GM20431 (cell line): ENCODE measurements at regions not wholly inside any gene's neighbourhood (a gene's known extent, or its start where the extent isn't known, plus 50 kb on each side); places are given as distances from the start of the nearest gene placed in this dataset.

Source experiments
- in situ Hi-C: fragments of 300-500 bp; cut with MseI, MboI; formaldehyde crosslinking; loops from one replicate; pipeline ENCODE4 v1.15.0; 2020; ENCODE audit warnings: low sequenced_read_pairs; ENCODE audit not compliant: unreplicated experiment

GRCh38 chr6:137651591-137652335 is 157.6 kb upstream of the OLIG3 start:
- in situ Hi-C loops = no loop called here

- in situ Hi-C loops = no loop called here
Observed at GRCh38 chr6:137652961-137653705, 158.9 kb upstream of the OLIG3 start.

GRCh38 chr6:137653706-137654059 is 159.5 kb upstream of the OLIG3 start:
- in situ Hi-C loops = no loop called here

- in situ Hi-C loops = no loop called here
Observed at GRCh38 chr6:137654365-137654981, 160.3 kb upstream of the OLIG3 start.

GRCh38 chr6:137655291-137655690 is 161.1 kb upstream of the OLIG3 start:
- in situ Hi-C loops = no loop called here

DNA sequence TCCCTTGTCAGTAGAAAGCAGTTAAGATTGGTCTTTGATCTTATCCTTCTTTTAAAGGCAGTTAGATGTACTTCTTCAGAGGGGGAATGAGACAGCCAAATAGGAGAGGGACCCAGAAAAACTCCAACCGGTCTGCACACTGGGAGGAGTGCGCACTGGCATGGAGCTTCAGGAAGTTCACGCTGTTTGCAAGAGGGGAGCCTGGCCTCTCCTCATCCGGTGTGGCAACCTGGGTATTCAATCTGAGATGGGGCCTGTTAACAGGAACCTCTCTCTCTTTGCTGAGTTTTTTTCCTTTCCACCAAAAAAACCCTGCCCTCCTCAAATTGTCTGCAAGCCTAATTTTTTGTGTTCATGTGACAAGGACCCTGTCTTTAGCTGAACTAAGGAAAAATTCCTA is 162.5 kb upstream of the OLIG3 start:
- in situ Hi-C loops = no loop called here

- in situ Hi-C loops = no loop called here
Observed at GRCh38 chr6:137657351-137657911, 163.2 kb upstream of the OLIG3 start.

- in situ Hi-C loops = no loop called here
Observed at GRCh38 chr6:137658287-137658686, 164.1 kb upstream of the OLIG3 start.

DNA sequence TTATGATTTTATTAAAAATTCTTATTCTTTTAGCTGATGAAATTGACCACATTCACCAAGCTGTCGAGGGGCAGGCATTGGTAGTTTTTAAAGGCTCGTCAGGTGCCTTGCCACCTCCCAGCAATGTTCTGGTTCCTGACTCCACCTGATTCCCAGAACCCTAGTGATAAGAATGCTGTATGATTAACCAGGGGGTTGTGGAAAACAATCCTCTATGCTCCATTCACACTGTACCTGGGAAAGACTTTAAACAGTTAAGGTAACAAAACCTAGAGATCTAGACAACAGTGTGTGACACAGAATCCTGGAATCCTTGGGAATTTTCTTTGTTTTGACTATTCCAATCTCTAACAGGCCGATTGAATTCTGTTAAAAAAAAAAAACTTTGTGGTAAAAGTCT is 165.7 kb upstream of the OLIG3 start:
- in situ Hi-C loops = no loop called here

DNA sequence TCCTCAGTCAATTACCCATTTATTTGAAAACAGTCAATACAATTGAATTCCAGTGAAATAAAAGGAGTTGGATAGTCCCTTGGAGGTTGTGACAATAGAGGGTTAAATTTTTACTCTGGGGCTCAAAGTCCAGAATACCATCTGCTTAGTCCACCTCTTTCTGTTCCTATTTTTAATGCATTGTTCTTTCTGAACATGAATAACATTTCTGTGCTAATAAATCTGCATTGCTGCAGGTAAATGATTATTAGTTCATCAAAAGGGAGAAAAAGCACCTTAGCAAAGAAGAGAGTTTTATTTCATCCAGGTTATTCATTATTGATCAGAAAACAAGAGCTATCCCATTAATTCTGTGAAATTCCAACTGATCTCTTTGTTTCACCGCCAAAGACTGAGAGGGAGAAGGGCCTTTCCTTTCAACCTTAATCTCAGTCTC is 166.1 kb upstream of the OLIG3 start:
- in situ Hi-C loops = no loop called here

GRCh38 chr6:137661601-137662000 is 167.4 kb upstream of the OLIG3 start:
- in situ Hi-C loops = no loop called here

- in situ Hi-C loops = no loop called here
Observed at GRCh38 chr6:137664183-137664582, 170.0 kb upstream of the OLIG3 start.

DNA sequence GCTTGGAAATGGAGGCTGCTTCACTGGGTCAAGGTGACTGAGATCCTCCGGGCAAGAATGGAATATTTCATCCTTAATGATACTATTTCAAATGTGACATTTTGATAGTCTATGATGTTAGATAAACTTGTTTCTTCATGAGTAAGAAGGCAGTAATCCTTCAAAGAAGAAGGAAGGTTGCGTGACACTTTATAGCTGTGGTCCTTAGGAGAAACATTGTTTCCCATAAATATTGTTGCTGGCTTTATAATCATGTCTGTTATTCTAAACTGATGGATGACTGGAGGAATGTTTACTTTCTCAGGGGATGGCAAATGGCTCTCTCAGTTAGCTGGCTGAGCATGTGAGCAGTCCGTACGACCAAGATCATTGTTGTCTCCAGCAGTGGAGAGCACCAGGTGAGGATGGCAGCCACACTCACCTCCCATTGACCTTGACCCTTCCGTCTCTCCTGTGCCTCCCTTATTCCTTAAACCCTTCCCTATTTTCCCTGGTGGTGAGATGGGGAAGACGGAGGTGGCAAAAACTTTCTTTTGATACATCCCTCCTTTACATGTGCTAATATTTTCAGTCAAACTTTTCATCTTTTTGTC is 171.2 kb upstream of the OLIG3 start:
- in situ Hi-C loops = no loop called here

DNA sequence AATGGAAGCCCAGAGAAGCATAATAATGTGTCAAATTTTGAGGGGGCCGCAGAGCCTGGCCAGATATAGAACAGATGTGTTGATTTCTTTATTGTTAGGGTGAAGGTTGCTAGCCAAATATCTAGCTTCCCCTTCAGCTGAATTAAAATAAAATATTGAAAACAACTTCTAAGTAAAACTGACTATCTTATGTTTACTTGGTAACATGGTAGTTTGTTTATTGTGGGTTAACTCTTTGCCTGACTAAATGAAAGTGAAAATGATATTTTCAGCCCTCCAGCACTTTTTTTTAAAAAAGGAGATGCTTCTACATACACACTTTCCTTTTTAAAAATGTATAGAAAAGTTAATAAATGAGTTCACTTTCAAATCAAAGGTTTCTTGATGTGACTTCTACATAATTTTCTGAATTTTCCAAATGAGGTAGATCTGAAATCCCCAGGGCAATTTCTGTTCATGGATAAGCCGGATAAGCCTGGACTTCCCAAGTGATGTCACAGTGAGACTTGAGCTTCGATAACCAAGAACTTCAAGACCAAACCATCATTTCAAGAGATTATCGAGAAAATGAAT is 172.1 kb upstream of the OLIG3 start:
- in situ Hi-C loops = no loop called here

DNA sequence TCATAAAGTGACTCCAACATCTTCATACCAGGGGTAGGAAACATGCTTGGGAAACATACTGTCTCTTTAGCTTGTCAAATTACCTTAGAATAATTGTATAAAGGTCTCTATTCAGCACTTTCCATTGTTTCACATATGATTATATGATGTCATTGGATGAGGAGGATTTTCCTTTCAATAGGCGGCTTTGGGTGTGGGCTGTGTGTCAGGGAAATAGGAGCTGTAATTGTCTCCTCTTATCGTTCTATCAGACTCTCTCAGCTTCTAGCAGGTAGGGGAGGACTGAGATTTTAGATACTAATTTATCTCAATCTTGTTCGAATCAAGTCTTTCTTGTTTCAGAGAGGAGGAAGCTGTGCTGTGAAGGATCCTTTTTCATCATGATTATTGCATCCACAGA is 179.4 kb upstream of the OLIG3 start:
- in situ Hi-C loops = no loop called here

DNA sequence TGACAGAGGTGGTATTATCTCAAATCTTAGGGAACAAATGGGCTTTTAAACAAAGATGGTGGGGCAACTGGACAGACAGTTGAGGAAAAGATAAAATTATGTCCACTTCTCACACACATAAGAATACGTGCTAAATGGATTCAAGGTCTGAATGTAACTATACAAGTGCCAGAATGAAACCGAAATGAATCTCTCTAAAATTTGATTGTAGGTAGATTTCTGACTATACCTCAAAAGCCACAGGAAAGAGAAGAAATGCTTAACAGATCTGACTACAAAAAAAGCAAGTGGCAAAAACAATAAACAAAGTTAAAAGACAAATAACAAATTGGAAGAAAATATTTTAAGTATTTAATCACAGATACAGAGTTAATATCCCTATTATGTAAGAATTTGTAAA is 182.7 kb upstream of the OLIG3 start:
- in situ Hi-C loops = no loop called here

DNA sequence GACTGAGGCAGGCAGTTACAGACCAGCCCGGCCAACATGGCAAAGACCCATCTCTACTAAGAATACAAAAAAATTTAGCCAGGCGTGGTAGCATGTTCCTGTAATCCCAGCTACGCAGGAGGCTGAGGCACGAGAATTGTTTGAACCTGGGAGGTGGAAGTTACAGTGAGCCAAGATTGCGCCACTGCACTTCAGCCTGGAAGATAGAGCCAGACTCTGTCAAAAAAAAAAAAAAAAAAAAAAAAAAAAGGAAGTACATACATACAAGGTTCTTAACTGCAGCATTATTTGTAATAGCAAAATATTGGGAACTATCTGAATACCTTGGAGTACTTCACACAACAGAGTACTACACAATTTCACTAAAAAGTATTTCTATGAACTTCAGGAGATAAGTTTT is 183.5 kb upstream of the OLIG3 start:
- in situ Hi-C loops = no loop called here

DNA sequence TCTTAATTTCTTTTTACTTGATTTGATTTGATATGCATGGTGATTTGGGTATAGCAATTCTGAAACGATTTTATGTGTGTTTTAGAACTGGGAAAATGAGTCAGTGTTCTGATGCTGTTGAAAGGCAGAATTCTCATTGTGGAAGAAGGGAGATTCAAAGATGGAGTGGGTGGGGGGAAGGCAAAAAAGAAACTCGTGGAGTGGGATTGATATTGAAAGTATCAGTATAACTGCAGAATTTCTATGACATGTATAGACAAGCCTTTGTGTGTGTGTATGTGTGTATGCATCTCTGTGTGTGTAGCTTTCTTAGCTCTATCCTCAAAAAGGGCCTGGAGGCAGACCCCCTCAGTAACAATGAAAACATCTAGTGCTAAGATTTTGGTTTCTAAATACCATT is 184.3 kb upstream of the OLIG3 start:
- in situ Hi-C loops = no loop called here

DNA sequence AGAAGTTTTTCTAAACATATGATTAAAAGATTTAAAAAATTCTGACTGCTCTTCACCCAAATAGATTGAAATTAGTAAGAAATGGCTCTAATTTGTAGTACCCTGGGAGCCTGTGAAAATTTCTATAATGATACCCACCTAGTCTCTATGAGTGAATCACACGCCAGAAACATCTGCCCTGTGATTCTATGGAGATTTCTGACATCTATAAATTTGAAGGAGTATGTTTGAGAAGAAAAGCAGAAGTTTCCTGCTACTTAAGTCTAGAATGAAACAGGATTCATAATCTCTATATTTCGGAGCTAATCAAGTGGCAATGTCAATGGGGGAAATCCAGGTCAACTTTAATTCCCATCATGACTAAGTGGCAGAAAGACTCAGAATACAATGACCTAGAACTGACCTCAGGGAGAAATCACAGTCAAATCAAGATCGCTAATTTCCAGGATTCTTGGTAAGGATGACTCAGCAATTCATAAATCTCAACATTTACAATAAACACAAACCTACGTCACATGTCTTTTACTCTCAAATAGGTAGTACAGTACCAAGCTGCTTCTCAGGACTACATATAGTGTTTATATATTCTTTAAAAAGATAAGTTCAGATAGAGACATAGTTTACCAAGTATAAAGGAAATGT is 186.2 kb upstream of the TNFAIP3 start:
- in situ Hi-C loops = no loop called here

DNA sequence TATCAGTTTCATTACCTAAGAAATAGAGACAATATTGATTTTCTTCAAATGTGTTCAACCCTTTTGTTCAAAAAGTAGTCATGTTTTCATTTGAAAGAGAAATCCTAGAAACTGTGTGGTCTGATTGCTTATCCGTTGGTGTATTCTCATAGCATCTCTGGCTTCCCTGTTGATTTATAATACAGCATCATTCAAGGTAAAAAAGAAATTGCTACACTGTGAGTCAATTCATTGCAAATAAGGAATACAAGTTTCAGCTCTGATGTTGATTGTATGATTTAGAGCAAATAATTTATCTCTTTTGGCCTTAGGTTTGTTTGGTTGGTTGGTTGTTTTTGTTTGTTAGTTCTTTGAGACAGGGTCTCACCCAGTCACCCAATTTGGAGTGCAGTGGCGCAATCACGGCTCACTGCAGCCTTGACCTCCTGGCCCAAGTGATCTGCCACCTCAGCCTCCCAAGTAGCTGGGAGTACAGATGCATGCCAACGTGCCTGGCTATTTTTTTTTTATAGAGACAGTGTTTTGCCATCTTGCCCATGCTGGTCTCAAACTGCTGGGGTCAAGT is 185.5 kb upstream of the TNFAIP3 start:
- in situ Hi-C loops = no loop called here
